GM18868 (cell line): ENCODE measurements at regions not wholly inside any gene's neighbourhood (a gene's known extent, or its start where the extent isn't known, plus 50 kb on each side); places are given as distances from the start of the nearest gene placed in this dataset.

ENCODE experiments used
- ATAC-seq: cut with Tn5 transposase; IDR thresholded peaks from one replicate; pipeline ENCODE4 v1.9.1; 2021; ENCODE audit warnings: mild to moderate bottlenecking, moderate library complexity; ENCODE audit not compliant: unreplicated experiment

DNA sequence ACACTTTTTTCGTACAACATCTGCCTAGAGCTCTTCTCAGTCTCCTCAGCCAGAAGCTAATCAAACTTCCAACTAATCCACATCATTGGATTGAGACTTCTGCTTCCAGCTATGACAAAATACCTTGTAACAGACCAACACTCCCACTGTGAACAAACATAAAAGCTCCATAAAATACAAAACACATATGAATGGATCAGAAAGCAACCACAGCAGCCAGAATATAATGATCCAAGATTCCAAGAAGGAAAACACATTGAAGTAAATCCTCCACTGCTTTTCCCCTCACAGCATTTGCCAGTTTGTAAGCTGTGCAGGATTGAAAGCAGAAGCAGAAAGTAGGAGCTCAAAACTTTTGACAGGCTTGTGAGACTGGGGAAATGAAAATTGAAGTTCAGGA is 863.2 kb downstream of the TUSC7 start:
- no peak for ATAC-seq

DNA sequence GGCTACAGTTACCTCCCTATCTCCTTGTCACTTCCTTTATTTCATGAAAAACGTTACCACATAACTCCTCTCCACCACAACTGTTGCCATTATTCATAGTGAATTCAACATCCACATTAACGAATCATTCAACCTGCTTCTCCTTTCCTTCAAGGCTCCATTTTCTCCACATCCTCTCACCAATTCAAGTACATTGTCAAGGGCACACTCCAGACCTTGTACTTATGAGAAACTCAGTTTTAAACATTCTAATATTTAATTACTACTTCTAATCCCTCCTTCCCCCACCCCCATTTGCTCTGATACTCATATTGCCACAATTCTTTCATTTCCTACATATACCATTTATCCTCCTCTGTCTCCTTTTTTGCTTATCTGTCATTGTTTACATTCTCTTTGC is 871.2 kb downstream of the TUSC7 start:
- ATAC-seq: no peak

DNA sequence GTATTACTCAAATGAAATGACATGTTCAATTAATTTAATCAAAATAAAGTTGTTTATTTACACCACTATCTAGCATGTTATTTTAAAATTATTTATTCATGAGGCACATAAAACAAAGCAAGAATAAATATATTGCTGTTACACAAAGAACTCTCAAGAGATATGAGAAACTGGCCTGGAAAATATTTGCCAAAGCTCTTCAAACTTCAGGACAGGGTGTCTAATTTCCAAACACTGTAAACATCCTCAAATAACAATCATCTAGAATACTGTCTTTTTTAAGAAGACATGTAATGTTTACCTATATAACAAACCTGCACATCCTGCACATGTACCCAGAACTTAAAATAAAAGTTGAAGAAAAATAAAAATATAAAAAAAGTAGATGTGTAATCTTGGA is 876.6 kb downstream of the TUSC7 start:
- no peak for ATAC-seq

DNA sequence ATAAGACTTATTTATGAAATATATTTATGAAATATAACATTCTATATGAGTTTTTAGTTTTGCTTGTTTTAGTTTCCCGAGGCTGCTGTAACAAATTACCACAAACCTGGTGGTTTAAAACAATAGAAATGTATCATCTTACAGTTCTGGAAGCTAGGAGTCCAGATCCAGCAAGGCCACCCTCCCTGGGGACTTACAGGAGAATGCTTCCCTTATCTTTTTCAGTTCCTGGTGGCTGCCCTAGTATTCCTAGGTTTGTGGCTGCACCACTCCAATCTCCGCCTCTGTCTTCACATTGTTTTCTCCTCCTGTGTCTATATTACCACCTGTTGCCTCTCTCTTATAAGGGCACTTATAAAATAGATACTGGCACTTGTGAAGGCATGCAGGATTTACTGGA is 877.8 kb downstream of the TUSC7 start:
- ATAC-seq: no peak

DNA sequence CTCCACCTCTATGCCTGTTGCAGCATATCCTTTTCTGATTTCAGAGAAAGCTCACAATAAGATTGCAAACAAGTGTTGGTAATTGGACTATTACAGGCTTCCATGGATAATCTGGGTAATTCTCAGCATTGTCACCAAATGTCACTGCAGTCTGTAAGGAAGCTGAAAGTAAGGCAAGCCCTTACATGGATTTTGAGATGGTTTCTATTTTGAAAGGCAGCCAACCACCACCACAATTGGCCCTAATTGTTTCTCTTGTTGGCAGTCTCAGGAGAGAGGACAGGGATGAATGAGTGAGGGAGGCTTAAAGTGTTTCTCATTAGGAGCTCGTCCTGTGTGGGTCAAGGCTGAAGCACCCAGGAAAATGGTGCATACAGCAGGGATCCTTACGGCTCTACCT is 879.9 kb downstream of the TUSC7 start:
- no peak for ATAC-seq

DNA sequence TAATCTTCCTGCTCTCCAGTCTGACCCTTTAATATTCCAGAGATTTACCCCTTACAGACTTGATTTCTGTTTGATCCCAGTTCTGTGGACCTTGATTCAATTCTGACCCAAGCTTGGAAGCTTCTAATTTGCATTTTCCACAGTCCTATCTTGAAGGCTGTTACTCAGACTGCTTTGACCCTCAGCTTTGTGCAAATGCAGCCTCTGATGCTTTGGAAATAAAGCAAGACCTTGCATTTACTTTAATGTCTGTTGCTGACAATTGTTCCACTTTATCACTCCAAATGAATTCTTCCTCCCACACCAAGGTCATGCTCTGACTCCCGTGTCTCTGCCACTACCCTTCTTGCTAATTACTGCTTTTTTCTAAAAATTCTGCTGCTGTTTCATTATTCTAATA is 886.0 kb downstream of the TUSC7 start:
- no peak for ATAC-seq

DNA sequence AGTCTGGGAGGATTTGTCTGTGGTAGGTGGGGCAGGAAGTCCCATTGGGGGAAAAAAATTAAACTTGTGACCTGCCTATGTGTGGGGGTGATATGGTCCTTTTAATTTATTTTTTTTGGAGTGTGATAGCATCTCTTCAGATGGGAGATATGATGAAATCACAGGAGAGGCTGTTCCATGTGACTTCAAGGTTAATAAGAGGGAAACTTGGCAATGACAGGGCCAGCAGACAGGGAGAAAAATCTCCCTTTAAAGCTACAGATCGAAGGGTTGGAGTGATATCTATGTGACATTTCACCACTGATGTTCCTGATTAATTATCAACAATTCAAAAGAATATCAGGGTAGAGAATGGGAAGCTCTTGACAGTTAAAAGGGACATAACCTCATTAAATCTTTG is 886.9 kb downstream of the TUSC7 start:
- ATAC-seq: no peak

DNA sequence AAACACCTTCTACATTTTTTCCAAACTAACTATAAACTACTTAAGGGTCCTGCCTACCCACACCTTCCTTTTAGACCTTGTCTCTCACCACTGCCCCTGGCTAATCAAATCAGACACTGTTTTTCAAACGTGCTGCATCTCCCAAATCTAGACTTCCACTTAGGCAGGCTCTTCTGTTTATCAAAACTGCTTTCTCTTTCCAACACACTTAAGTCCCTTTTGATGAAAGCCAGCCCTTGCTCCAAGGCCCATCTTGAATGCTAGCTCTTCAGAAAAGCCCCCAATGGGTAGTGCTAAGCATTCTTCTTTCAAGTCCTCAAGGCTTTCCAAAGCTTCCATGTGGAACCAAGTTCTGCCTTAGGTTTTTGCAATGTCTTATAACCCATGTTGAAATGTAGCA is 888.3 kb downstream of the TUSC7 start:
- no peak for ATAC-seq

DNA sequence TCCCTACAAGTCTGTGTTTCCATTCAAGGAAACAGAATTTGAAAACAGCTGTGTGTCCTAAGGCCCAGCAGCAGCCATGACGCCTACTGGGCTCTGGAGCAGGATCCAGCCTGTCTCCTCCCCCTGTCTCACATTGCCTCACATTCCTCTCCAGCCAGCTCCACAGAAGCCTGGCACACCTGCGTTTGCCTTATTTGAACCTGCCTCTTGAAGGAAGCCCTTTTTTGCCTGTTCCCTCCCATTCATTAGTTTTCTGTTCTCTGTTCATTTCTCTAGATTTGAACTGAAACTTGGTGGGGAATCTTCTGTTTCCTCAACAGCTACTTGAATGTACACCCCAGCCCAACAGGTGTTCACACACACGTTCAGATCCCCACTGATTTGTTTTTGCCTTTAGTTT is 890.5 kb downstream of the TUSC7 start:
- peak; percentile 55 for ATAC-seq

DNA sequence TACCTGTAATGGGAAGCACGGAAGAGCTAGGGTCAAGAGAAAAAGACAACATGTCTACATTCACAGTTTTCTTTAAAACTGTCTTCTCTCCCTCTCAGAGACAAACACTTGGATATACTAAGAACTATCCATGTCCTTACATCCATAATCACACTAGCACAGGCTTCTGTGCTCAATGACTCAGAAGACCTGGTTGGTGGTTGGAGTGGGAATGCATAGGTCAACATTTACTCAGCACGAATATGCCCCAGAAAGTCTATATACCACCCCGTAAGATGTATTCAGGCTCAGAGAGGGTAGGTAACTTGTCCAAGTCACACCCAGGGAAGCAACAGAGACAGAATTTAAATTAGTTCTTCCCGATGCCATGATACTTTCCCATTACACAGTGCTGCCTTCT is 891.1 kb downstream of the TUSC7 start:
- no peak for ATAC-seq

DNA sequence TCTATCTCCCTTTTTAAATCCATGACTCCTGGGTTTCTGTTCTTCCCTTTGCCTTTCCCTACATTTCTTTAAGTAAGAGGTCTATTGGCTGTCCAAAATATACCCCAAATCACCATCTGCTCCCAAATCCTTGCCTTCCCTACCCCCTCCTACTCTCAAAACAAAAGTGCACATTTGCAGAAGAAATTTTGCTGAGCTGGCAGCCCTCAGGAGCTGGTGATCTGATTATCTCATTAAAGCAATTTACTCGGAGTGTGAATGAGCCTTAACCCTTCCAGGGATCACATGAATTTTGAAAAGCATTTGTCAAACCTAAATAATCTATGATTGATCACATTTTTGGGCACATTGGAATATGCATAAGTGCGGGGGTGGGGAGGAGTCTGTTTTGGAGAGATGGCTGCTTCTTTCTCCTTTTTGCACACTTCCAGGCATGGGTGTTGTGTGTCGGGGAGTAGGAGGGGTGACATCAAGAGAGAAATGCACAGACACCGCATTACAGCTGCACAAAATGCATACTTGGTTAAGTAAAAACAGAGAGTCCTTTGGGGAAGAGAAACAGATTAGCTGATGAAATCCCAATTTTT is 892.6 kb downstream of the TUSC7 start:
- no peak for ATAC-seq

DNA sequence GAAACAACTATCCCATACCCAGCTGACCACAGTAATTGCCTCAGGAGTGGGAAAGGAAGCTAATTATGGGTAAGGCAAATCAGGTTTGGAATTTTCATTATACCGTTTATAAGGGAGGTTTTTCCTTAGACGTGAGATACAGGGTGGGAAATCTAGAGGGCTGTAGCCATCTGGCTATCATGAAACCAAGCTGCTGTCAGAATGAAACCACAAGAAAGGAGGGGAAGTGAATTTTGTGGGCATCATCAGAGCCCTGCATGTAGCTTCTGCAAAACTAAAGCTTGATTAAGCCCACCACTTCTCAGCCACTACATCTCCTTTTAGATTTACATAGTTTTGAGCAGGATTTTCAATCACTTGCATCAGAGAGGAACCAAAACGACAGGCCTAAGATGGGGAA is 893.5 kb downstream of the TUSC7 start:
- ATAC-seq: peak; percentile 90

DNA sequence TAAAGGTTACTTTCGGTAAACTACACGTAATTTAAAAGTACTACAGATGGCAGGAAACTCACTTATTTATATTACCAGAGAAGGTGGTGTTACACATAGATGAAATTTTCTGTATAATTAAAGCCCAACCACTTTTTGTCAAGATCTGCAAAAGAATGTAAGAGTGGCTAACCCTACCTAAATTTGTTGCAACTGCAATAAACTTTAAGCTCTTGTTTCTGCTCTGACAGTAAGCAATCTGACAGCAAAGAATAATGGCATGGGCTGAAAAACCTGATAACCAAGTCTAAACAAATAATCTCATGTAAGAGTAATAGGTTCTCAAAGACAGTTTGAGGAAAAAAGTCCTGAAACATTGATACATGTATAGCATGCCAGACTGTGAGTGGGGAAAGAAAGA is 897.3 kb downstream of the TUSC7 start:
- ATAC-seq: no peak

DNA sequence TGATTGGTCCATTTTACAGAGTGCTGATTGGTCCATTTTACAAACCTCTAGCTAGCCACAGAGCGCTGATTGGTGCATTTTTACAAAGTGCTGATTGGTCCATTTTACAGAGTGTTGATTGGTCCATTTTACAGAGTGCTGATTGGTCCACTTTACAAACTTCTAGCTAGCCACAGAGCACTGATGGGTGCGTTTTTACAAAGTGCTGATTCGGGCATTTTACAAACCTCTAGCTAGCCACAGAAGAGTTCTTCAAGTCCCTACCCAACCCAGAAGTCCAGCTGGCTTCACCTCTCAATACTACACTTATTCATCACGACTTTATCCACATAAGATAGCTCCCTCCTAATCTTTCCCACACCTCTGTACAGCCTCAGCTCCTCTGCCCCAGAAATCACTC is 899.8 kb downstream of the TUSC7 start:
- ATAC-seq: no peak

DNA sequence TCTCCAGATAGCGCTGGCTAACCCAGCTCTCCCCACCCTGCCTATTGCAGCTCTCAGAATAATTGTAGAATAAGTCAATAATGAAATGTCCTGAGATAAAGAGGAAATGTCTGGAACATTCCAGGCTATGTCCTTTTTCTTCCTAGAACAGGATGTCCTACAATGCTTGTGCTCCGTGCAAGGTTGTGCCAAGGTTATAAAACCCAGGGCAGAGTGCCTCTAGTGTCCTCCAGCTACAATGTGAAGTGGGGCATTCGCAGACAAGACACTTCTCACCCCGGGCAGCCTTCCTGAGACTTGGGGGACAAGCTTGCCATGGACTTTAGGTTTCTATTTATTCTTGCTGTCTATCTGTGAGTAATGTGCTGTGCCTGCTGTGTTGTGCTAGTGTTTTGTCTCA is 900.6 kb downstream of the TUSC7 start:
- no peak for ATAC-seq

DNA sequence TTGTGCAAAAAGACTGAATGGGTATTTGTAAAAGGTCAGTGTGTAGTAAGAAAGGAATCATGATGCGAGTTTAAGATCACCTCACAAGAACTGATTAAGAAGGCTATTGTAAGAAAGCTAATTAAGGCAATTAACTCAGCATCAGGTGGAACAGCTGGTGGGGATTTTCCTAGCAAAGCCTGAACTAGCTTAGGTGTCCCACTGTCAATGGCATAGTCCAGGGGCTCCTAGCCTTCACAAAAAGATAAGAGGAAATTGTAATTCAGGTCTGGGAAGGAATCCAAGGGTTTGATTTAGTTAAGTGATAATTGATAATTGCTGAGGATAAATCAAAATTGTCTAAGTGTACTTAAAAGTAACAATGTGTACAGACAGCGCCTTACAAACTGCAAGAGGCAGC is 901.6 kb downstream of the TUSC7 start:
- ATAC-seq: no peak

DNA sequence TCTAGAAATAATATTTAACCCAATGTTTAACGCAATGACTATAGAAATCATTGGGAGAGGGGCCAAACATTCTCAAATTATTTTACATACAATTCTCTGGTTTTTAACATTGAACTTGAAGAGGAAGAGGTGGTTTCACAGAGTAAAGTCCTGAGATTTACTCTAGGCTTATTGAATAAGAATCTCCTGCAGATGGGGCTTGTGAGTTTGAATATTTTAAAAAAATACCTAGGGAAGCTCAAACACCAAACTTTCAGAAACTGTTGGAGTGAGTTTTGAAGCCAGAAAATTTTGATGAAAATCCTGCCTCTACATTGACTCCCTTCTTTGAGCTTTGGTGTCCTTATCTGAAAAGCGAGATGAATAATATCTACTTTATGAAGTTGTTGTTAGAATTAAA is 906.6 kb downstream of the TUSC7 start:
- ATAC-seq: no peak

DNA sequence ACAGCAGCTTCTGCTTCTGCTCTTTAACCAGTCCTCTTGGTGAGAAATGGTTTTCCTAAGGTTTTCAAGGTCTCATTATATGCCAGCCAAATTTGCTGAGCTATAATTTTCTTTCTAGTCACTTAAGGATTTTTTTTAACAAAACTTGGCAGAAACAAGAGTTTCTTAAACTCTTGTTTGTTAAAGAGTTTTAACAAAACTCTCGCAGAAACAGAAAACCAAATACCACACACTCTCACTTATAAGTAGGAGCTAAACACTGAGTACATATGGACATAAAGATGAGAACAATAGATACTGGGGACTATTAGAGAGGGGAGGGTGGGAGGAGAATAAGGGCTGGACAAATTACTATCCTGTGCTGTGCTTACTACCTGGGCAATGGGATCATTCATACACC is 908.3 kb downstream of the TUSC7 start:
- ATAC-seq: no peak

DNA sequence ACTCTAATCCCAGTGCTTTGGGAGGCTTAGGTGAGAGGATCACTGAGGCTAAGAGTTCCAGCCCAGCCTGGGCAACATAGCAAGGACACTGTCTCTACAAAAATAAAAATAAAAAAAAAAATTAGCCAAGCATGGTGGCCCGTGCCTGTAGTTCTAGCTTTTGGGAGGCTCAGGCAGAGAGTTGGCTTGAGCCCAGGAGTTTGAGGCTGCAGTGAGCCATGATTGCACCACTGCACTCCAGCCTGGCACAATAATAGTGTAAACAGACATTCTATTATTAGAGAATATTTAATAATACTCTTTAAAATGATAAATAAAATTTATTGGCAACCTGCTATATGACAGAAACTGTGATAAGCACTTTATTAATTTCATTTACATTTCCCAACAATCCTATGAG is 908.9 kb downstream of the TUSC7 start:
- ATAC-seq: no peak

DNA sequence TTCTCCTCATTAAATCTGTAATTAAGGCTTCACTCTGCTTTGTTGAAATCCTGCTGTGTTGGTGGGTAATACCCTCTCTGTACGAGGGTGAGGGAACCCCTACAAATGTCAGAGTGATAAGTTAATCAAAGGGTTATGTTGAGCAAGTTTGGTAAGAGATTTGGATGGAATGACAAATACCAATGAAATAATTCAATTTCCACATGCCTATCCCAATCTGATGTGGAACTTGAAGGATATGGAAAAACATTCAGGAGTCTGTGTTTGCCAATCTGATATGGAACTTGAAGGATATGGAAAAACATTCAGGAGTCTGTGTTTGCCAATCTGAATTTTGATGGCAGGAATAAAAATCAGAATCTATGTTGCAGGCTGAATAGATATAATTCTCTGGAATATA is 910.2 kb downstream of the TUSC7 start:
- no peak for ATAC-seq

DNA sequence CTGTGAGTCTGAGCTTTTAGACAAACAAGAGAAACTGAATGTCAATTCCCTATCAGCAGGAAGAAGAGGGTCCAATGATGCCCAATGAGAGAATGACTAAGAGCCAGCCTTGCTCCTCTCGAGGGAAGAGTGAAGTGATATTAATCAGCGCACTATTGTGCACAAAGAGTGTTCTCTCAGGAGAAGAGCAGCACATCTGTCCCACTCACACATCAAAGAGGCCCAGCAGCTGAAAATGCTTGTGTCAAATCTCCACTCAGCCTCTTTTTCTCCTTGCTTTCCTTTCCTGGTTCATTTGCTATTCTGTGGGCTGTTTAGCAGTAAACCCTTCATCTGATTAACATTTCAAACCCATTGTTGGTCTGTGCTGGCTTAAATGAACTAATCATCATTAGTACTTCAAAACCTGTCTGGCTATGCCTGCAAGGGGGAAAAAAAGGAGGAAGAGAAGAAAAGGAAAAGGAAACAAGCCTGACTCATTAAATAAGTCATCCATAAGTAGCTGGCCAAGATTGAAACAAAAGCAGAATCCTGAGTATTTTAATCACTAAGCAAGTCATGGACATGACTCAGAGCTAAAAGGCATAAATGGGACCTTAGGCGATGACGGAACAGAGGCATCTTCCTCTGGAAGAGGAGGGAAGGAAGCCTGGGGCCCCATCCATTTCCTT is 912.7 kb downstream of the TUSC7 start:
- ATAC-seq: no peak

DNA sequence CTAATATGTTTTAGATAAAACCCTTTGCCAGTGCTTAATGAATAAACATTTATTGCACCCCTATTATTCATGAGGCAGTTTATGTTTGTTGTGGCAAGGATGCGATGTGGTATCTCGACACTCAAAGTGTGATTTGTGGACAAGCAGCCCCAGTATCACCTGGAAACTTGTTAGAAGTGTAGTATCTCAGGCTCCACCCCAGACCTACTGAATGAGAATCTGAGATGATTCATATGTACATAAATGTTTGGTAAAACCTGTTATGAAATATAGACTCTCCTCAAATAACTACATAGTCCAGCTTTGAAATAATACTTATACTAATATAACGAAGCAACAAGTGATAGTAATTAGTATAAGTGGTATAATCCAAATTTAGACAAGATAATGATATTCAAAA is 914.8 kb downstream of the TUSC7 start:
- ATAC-seq: no peak

DNA sequence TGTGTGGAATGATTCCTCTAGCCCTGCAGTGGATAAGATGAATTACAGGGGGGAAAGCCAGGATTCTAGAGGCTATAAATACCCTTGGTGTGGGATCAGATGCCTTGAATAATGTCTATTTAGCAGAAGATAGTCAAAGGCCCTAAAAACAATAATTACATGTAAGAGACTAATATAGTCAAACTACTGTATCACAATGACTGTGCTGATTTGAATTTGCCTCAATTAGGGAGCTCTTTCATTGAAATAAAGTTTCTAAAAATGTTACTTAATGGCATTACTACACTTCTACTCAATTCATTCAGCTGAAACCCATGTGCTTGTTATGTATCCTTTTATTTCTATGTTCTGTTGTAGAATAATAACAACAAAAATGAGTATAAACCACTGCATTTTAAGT is 915.6 kb downstream of the TUSC7 start:
- ATAC-seq: no peak
